Erythroblast (primary cell): ENCODE measurements at regions not wholly inside any gene's neighbourhood (a gene's known extent, or its start where the extent isn't known, plus 50 kb on each side); places are given as distances from the start of the nearest gene placed in this dataset.

ENCODE experiments used
- GATA1 ChIP-seq: IDR thresholded peaks from 2 replicates; pipeline ENCODE4 v1.6.1; 2011; ENCODE audit warnings: low read depth, mild to moderate bottlenecking, control low read depth, low read length, moderate library complexity
- POLR2A ChIP-seq: IDR thresholded peaks from 2 replicates; pipeline ENCODE4 v1.6.1; 2011; ENCODE audit warnings: mild to moderate bottlenecking, low read length

DNA sequence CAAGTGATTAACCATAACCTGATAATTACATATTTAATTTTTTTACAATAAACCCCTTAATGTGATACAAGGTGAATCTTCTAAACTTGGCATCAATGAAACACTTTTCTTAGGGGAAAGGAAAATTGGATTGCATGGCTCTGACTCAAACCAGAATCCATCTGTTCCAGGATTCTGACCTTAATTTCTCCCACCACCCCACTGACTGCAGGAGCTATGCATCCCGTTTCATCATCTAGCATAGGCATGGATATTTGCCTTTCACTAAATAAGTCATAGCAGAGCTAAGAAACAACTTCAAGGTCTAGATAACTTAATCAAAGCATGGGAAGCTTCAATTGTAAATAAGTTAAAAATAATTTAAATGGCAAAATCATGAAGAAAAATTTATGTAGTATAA, 156.3 kb downstream of the BTC start:
- TF ChIP-seq POLR2A = no peak
- TF ChIP-seq GATA1 = no peak
